Neural crest cell (in vitro differentiated cells): ENCODE measurements at regions not wholly inside any gene's neighbourhood (a gene's known extent, or its start where the extent isn't known, plus 50 kb on each side); places are given as distances from the start of the nearest gene placed in this dataset.

Experiments
- DNase-seq: peaks from one replicate; pipeline ENCODE4 v3.0.0; 2021; ENCODE audit warnings: low read depth, mixed read lengths, low spot score
- H3K27ac Mint-ChIP-seq: one replicate; pipeline ENCODE4 v1.8.0; 2021; ENCODE audit warnings: mild to moderate bottlenecking, mixed read lengths; ENCODE audit not compliant: unreplicated experiment
- H3K27me3 Mint-ChIP-seq: 2 replicates; pipeline ENCODE4 v1.8.0; 2021; ENCODE audit warnings: low read depth, mild to moderate bottlenecking, mixed read lengths
- H3K36me3 Mint-ChIP-seq: 2 replicates; pipeline ENCODE4 v1.8.0; 2021; ENCODE audit warnings: low read depth, mild to moderate bottlenecking, mixed read lengths
- H3K4me1 Mint-ChIP-seq: 2 replicates; pipeline ENCODE4 v1.8.0; 2021; ENCODE audit warnings: mixed read lengths
- H3K4me3 Mint-ChIP-seq: one replicate; pipeline ENCODE4 v1.8.0; 2021; ENCODE audit warnings: mild to moderate bottlenecking, mixed read lengths
- H3K9me3 Mint-ChIP-seq: 2 replicates; pipeline ENCODE4 v1.8.0; 2021; ENCODE audit warnings: mixed read lengths
- CTCF ChIP-seq: fragments of 200-600 bp; sonication (generic); conservative IDR thresholded peaks from 2 replicates; pipeline ENCODE4 v1.5.0; 2021; ENCODE audit warnings: antibody characterized with exemption, mild to moderate bottlenecking

DNA sequence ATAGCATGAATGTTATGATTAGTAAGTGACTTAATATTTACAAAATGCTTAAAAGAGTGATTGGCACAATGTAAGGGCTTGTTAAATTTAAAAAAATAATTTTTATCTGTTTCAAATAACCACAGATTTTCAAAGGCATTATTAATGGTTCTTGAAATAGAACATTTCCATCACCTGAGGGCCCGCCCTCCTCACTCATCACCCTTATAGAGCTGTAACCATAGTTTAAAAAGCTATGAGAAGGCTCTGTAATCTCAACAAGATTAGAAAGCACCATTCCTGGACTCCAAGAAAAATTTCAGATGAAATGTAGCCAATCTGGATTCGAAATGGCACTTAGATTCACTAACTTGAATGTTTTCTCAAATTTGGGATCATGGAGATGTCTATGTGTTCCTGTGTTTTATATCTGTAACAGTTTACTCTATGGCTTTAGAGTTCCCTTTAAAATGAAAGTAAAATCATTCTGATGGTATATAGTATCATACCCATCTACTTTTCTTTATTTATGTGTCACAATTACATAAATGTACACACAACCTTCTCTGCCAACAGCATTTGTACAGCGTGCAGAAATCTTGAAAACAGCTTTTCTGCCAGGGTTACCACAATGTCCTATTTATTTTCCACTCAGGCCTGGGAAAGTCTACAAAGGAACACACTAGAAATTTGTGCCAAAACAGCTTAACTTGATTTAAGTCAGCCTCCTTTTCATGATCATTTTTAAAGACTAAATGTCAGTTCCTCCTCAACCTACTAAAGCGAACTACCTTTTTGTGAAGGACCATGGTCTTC lies 207.7 kb downstream of the TBX18 start:
- no peak for TF ChIP-seq CTCF
- no peak overlapping the region for H3K4me3 Mint-ChIP-seq
- no peaks in the 10 kb centered on the region for H3K36me3 Mint-ChIP-seq
- H3K27ac Mint-ChIP-seq, result no peak overlapping the region
- DNase-seq, result no peak
- peaks cover under 1% of the 10 kb centered on the region for H3K9me3 Mint-ChIP-seq
- H3K27me3 Mint-ChIP-seq, result peaks cover 4% of the 10 kb centered on the region
- no peaks in the 10 kb centered on the region for H3K4me1 Mint-ChIP-seq

DNA sequence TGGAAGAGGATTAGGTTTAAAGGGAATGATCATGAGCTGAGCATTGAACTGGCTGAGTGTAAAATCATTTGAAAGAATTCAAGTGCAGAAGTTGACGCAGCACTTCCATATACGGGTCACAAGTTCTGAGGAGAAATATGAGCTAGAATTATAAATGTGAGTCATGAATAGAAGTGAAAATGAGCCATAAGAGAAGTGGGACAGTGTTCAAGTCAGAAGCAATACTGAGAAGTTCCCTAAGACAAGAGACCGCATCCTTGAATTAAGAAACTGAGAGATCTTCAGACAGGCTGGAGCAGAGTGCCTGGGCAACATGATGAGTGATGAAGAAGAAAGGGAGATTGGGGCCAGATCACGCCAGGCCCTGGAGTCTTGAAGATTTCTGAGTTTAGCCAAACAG lies 209.7 kb downstream of the TBX18 start:
- no peak for DNase-seq
- TF ChIP-seq CTCF, result no peak
- H3K4me3 Mint-ChIP-seq, result no peak overlapping the region
- peaks cover 5% of the 10 kb centered on the region for H3K9me3 Mint-ChIP-seq
- H3K27me3 Mint-ChIP-seq, result peaks cover 2% of the 10 kb centered on the region
- no peaks in the 10 kb centered on the region for H3K4me1 Mint-ChIP-seq
- no peak overlapping the region for H3K27ac Mint-ChIP-seq
- no peaks in the 10 kb centered on the region for H3K36me3 Mint-ChIP-seq

DNA sequence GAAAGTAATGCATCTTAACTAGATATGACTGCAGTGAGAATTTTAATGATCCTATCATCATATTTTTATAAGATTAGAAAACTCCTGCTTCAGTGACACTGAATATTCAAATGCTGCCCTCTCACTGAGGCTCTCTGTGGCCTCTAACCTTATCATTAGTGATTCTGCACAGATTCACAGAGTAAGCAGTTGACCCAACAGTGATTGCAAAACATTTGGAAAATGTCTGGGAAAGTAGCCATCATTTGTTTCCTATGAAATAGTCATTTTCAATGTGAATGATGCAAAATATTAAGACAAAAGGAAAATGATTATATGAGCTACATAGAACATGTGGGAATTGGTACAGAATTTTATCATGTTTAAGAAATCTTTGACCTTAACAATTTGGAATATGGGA lies 210.3 kb downstream of the TBX18 start:
- no peak for TF ChIP-seq CTCF
- no peak overlapping the region for H3K4me3 Mint-ChIP-seq
- peaks cover 5% of the 10 kb centered on the region for H3K9me3 Mint-ChIP-seq
- no peaks in the 10 kb centered on the region for H3K4me1 Mint-ChIP-seq
- H3K27ac Mint-ChIP-seq, result no peak overlapping the region
- no peaks in the 10 kb centered on the region for H3K36me3 Mint-ChIP-seq
- H3K27me3 Mint-ChIP-seq, result peaks cover 2% of the 10 kb centered on the region
- no peak for DNase-seq

- TF ChIP-seq CTCF, result no peak
- Mint-ChIP-seq H3K9me3 (peaks cover 5% of the 10 kb centered on the region), H3K27ac (no peak overlapping the region), H3K4me1 (no peaks in the 10 kb centered on the region), H3K27me3 (no peaks in the 10 kb centered on the region), H3K36me3 (no peaks in the 10 kb centered on the region), H3K4me3 (no peak overlapping the region)
- DNase-seq, result no peak
Measured at GRCh38 chr6:84553527-84553926, 210.9 kb downstream of the TBX18 start.

- no peak for DNase-seq
- TF ChIP-seq CTCF, result no peak
- Mint-ChIP-seq H3K27ac (no peak overlapping the region), H3K4me3 (no peak overlapping the region), H3K4me1 (no peaks in the 10 kb centered on the region), H3K9me3 (peaks cover 5% of the 10 kb centered on the region), H3K36me3 (no peaks in the 10 kb centered on the region), H3K27me3 (no peaks in the 10 kb centered on the region)
Measured at GRCh38 chr6:84551797-84552196, 212.6 kb downstream of the TBX18 start.
